ENCODE measurements at regions not wholly inside any gene's neighbourhood (a gene's known extent, or its start where the extent isn't known, plus 50 kb on each side); places are given as distances from the start of the nearest gene placed in this dataset.

DNA sequence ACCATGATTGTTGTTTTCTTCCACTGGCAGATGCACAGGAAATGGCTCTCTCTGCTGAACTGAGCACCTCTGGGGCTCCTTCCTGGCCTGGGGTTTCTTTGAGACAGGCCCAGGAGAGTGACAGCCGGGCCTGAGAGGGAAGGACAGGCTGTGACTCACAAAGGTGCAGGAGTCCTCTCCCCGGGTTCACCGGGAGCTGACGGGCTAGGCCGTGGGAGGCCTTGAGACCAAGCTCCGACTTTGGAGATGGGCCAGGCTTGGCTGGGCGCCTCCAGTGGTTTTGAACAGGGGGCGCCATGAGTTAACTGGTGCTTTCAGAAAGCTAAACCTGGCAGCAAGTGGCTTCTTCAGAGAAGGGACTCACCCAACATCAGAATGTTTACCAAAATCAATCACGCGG is 143.4 kb downstream of the URI1 start:
- no peaks in the 10 kb centered on the region for H3K36me3 ChIP-seq
- DNase-seq: no peak
- no peaks in the 10 kb centered on the region for H3K27me3 ChIP-seq
- TF ChIP-seq, protein P1, sequence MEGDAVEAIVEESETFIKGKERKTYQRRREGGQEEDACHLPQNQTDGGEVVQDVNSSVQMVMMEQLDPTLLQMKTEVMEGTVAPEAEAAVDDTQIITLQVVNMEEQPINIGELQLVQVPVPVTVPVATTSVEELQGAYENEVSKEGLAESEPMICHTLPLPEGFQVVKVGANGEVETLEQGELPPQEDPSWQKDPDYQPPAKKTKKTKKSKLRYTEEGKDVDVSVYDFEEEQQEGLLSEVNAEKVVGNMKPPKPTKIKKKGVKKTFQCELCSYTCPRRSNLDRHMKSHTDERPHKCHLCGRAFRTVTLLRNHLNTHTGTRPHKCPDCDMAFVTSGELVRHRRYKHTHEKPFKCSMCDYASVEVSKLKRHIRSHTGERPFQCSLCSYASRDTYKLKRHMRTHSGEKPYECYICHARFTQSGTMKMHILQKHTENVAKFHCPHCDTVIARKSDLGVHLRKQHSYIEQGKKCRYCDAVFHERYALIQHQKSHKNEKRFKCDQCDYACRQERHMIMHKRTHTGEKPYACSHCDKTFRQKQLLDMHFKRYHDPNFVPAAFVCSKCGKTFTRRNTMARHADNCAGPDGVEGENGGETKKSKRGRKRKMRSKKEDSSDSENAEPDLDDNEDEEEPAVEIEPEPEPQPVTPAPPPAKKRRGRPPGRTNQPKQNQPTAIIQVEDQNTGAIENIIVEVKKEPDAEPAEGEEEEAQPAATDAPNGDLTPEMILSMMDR (IDR thresholded peaks at IDR 0.05): no peak
- H3K4me3 ChIP-seq: no peak overlapping the region
- intact Hi-C loops (cut with DNase I): no loop called here
- no peaks in the 10 kb centered on the region for H3K4me1 ChIP-seq
- H3K9me3 ChIP-seq: no peaks in the 10 kb centered on the region
- H3K9ac ChIP-seq (ENCODE audit: low read depth in 2 of 2, low read length in 2 of 2): no peak overlapping the region
- no peak overlapping the region for H3K27ac ChIP-seq

DNA sequence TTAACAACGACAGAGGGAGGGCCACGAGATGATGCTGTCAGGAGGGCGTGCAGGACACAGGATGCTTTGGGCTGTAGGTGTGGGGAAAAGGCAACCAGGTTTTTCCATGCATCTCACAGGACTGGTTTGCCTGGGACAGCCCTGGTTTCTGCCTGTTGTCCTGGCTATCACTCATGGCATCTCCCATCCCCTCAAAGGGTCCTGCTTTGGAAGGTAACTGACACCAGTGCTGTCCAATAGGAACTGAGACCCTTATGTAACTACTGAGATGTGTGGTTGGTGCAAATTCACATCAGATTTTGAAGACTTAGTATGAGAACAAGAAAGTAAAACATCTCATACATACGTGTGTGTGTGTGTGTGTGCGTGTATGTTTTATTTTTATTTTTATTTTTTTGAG is 144.2 kb downstream of the URI1 start:
- intact Hi-C loops (cut with DNase I): no loop called here
- no peak for DNase-seq

DNA sequence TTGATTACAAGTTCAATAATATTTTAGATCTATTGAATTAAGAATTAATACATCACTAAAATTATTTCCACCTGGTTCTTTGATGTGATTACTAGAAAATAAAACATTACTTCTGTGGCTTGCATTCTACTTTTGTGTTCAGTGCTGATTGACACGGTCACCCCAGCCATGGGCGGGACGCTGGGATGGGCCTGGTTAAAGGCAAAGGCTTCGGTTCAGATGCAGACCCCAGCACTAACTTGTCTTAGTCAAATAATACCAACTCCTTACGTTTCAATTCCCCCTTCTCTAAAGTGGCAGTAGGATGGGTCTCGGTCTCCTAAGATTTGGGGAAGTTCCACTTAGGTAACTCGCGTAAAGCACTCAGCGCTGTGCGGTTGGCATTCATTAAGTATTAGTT is 144.9 kb downstream of the URI1 start:
- DNase-seq: no peak
- no peaks in the 10 kb centered on the region for H3K9me3 ChIP-seq
- TF ChIP-seq, protein P1 (IDR thresholded peaks at IDR 0.05): no peak
- no peaks in the 10 kb centered on the region for H3K4me1 ChIP-seq
- intact Hi-C loops (cut with DNase I): no loop called here
- no peaks in the 10 kb centered on the region for H3K36me3 ChIP-seq
- H3K27ac ChIP-seq: no peak overlapping the region
- no peak overlapping the region for H3K4me3 ChIP-seq
- no peak overlapping the region for H3K9ac ChIP-seq (ENCODE audit: low read depth in 2 of 2, low read length in 2 of 2)
- H3K27me3 ChIP-seq: no peaks in the 10 kb centered on the region

More for the DNA sequence above, 144.2 kb downstream of the URI1 start:
- Histone ChIP-seq H3K9me3 (no peaks in the 10 kb centered on the region), H3K27ac (no peak overlapping the region), H3K36me3 (no peaks in the 10 kb centered on the region), H3K4me1 (no peaks in the 10 kb centered on the region), H3K4me3 (no peak overlapping the region), H3K9ac (ENCODE audit: low read depth in 2 of 2, low read length in 2 of 2) (no peak overlapping the region), H3K27me3 (no peaks in the 10 kb centered on the region)
- TF ChIP-seq, protein P1 (IDR thresholded peaks at IDR 0.05): no peak

DNA sequence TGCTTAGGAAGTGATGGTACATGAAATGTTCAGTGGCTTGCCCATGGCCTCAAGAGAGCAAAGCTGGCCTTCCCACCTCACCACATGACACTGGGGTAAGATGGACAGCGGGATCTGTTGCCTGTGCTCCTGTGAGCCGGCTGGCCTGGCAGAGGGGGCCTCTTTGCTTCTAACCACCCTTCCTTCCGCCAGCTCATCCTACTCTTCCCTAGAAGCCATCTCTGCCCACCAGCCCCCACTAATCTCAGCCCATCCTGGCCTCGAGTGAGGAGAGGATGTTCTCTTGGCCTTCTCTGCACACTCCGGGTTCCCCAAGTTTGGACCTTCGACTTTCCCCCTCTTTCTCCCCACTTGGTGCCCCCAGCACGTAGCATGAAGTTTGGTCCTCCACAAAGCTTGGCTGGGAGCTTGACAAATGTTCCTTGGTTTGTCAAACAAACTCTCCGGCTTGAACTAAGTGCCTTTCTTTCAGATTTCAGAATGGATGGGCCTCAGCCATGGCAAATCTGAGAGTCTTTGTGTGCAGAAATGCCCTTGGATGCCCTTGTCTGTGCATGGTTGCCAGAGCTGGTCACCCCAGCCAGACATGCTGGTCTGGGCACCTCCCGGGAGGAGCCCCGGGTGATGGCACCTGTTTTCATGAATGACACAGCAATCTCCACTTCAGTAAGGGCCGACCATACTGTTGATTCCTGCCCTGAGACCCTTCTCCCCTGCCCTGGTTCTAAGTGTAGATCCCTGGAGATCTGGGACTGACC is 145.5 kb downstream of the URI1 start:
- no peak for DNase-seq
- intact Hi-C loops (cut with DNase I): no loop called here
- no peaks in the 10 kb centered on the region for H3K9me3 ChIP-seq
- H3K27ac ChIP-seq: no peak overlapping the region
- no peak overlapping the region for H3K4me3 ChIP-seq
- H3K36me3 ChIP-seq: no peaks in the 10 kb centered on the region
- H3K9ac ChIP-seq (ENCODE audit: low read depth in 2 of 2, low read length in 2 of 2): no peak overlapping the region
- H3K4me1 ChIP-seq: no peaks in the 10 kb centered on the region
- TF ChIP-seq, protein P1 (IDR thresholded peaks at IDR 0.05): no peak
- H3K27me3 ChIP-seq: no peaks in the 10 kb centered on the region

DNA sequence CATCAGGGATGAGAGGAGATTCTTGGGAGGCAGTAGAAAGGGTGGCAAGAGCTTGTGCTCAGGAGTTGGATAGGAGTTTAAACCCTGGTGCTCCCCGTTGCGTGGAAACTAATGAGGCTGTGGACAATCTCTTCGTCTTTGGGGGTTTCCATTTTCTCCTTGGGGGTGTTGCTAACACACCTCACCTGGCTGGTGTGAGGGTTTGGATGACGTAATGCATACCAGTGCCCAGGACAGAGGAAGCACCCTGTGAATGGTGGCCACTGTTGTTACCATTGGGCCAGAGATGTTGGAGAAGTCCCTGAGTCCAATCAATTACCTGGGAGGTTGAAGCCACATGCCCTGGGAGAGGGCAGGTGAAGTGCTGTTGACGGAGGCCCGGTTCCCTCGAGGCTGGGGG is 146.5 kb downstream of the URI1 start:
- no peaks in the 10 kb centered on the region for H3K4me1 ChIP-seq
- H3K9ac ChIP-seq (ENCODE audit: low read depth in 2 of 2, low read length in 2 of 2): no peak overlapping the region
- H3K27ac ChIP-seq: no peak overlapping the region
- intact Hi-C loops (cut with DNase I): no loop called here
- no peaks in the 10 kb centered on the region for H3K9me3 ChIP-seq
- no peaks in the 10 kb centered on the region for H3K27me3 ChIP-seq
- no peaks in the 10 kb centered on the region for H3K36me3 ChIP-seq
- H3K4me3 ChIP-seq: no peak overlapping the region
- TF ChIP-seq, protein P1 (IDR thresholded peaks at IDR 0.05): no peak
- no peak for DNase-seq
